ENCODE measurements at regions not wholly inside any gene's neighbourhood (a gene's known extent, or its start where the extent isn't known, plus 50 kb on each side); places are given as distances from the start of the nearest gene placed in this dataset.

DNA sequence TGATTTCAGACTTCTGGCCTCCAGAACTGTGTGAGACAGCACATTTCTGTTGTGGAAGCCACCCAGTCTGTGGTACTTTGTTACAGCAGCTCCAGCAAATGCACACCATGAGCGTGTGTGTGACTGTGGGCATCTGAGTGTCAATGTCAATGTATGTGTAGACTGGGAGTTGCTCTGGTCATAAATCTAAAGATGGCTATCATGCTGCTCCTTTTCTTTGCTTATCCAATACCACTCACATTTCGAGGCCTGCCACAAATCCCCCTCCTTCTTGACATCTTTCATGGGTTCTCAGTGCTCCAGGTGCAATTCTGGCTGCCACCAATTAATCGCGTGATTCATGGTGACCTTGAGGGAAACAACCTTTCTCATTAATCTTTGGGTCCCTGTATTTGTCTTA, 141.2 kb downstream of the RWDD3 start:
- Histone ChIP-seq H4K20me1 (ENCODE audit: insufficient read depth, low read depth, low read length) (no peaks in the 10 kb centered on the region), H3K36me3 (ENCODE audit: insufficient read depth, low read length) (no peaks in the 10 kb centered on the region), H2AFZ (ENCODE audit: low read length) (no peak overlapping the region), H3K27ac (ENCODE audit: low read length) (no peak overlapping the region), H3K27me3 (ENCODE audit: low read length) (no peaks in the 10 kb centered on the region), H3K9me3 (ENCODE audit: low read length) (no peaks in the 10 kb centered on the region), H3K79me2 (ENCODE audit: low read length) (no peaks in the 10 kb centered on the region), H3K4me1 (ENCODE audit: low read length) (no peaks in the 10 kb centered on the region), H3K9me2 (replicated peaks; ENCODE audit: insufficient read depth, low read length) (no peaks in the 10 kb centered on the region), H3K9ac (ENCODE audit: low read length) (no peak overlapping the region), H3K4me3 (ENCODE audit: low read length) (no peak overlapping the region), H3K4me2 (ENCODE audit: low read depth, low read length, poor library complexity, severe bottlenecking) (no peak overlapping the region)
- DNase-seq: no peak

DNA sequence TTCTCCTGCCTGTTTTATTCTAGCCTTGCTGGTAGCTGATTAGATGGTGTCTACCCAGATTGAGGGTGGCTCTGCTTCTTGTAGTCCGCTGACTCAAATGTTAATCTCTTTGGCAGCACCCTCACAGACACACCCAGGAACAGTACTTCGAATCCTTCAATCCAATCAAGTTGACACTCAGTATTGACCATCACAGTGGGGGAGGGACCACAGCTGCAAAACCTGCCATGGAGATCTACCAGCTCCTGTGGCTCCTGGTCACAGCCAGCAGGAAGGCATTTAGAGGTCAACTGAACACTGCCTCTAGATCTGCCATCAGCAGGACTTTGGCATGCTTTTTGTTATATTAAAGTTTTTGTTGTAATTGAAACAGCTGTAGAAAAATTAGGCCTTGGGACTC, 146.9 kb downstream of the RWDD3 start:
- Histone ChIP-seq H3K9me3 (ENCODE audit: low read length) (no peaks in the 10 kb centered on the region), H3K27ac (ENCODE audit: low read length) (no peak overlapping the region), H3K79me2 (ENCODE audit: low read length) (no peaks in the 10 kb centered on the region), H3K9me2 (replicated peaks; ENCODE audit: insufficient read depth, low read length) (no peaks in the 10 kb centered on the region), H3K4me3 (ENCODE audit: low read length) (no peak overlapping the region), H2AFZ (ENCODE audit: low read length) (no peak overlapping the region), H4K20me1 (ENCODE audit: insufficient read depth, low read depth, low read length) (no peaks in the 10 kb centered on the region), H3K4me2 (ENCODE audit: low read depth, low read length, poor library complexity, severe bottlenecking) (no peak overlapping the region), H3K4me1 (ENCODE audit: low read length) (no peaks in the 10 kb centered on the region), H3K9ac (ENCODE audit: low read length) (no peak overlapping the region), H3K36me3 (ENCODE audit: insufficient read depth, low read length) (no peaks in the 10 kb centered on the region), H3K27me3 (ENCODE audit: low read length) (no peaks in the 10 kb centered on the region)
- no peak for DNase-seq

DNA sequence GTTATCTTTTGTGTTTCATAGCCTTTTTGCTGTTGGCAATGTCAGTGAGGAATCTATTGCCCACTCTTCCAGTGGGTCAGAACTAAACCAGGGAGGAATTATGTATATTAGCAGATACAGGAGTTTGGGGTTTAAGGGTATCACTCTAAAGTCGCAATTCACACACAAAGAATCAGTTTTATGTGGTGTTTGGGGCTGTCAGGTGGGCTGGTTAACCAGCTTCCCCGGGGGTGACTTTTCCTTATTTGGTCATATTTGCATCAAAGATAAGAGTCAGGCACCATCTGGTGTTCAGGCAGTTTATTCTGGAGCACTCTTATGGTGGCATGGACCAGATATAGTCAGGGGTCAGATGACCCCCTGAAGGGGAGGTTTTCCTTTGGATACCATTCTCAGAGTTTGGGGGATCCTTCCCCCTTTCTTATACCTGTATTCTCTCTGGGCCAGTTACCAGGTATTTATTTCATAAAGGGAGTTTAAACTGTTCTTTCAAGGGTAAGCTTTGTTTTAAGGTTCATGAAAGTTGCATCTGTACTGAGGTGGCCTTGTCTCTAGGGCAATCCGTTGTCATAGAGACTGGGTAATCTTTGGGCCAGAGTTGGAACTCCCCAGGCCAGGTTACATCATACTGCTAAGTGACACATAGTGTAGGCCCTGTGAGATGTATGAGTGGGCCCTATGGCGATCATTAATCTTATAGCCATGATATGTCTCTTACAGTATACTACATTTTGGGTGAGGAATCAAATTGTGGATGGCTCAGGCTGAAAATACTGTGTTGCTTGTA, 148.2 kb downstream of the RWDD3 start:
- Histone ChIP-seq H3K9me3 (ENCODE audit: low read length) (no peaks in the 10 kb centered on the region), H3K9me2 (replicated peaks; ENCODE audit: insufficient read depth, low read length) (no peaks in the 10 kb centered on the region), H4K20me1 (ENCODE audit: insufficient read depth, low read depth, low read length) (no peaks in the 10 kb centered on the region), H3K4me1 (ENCODE audit: low read length) (no peaks in the 10 kb centered on the region), H3K27ac (ENCODE audit: low read length) (no peak overlapping the region), H3K4me3 (ENCODE audit: low read length) (no peak overlapping the region), H2AFZ (ENCODE audit: low read length) (no peak overlapping the region), H3K36me3 (ENCODE audit: insufficient read depth, low read length) (no peaks in the 10 kb centered on the region), H3K4me2 (ENCODE audit: low read depth, low read length, poor library complexity, severe bottlenecking) (no peak overlapping the region), H3K9ac (ENCODE audit: low read length) (no peak overlapping the region), H3K79me2 (ENCODE audit: low read length) (no peaks in the 10 kb centered on the region), H3K27me3 (ENCODE audit: low read length) (no peaks in the 10 kb centered on the region)
- DNase-seq: no peak

DNA sequence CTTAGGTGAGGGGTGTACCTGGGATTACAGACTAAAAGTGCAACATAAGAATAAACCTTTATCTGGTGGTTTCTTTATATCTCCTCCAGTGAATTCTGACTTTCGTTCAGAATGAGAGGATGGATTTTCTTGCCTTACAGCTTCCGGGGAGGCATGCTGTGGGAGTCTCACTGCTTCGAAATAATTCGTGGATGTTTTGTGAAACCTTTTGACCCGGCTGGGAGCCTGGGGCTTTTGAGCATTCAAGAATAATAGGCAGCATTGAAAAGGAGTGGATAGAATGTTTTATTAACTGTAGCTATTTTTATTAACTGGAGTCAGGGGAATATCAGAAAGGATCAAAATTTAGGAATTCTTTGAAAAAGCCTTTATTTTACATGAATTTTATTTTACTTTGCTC, 149.1 kb downstream of the RWDD3 start:
- Histone ChIP-seq H3K9me2 (replicated peaks; ENCODE audit: insufficient read depth, low read length) (no peaks in the 10 kb centered on the region), H3K4me1 (ENCODE audit: low read length) (no peaks in the 10 kb centered on the region), H2AFZ (ENCODE audit: low read length) (no peak overlapping the region), H3K27ac (ENCODE audit: low read length) (no peak overlapping the region), H3K9me3 (ENCODE audit: low read length) (no peaks in the 10 kb centered on the region), H3K9ac (ENCODE audit: low read length) (no peak overlapping the region), H3K4me2 (ENCODE audit: low read depth, low read length, poor library complexity, severe bottlenecking) (no peak overlapping the region), H3K27me3 (ENCODE audit: low read length) (no peaks in the 10 kb centered on the region), H4K20me1 (ENCODE audit: insufficient read depth, low read depth, low read length) (no peaks in the 10 kb centered on the region), H3K4me3 (ENCODE audit: low read length) (no peak overlapping the region), H3K36me3 (ENCODE audit: insufficient read depth, low read length) (no peaks in the 10 kb centered on the region), H3K79me2 (ENCODE audit: low read length) (no peaks in the 10 kb centered on the region)
- no peak for DNase-seq

DNA sequence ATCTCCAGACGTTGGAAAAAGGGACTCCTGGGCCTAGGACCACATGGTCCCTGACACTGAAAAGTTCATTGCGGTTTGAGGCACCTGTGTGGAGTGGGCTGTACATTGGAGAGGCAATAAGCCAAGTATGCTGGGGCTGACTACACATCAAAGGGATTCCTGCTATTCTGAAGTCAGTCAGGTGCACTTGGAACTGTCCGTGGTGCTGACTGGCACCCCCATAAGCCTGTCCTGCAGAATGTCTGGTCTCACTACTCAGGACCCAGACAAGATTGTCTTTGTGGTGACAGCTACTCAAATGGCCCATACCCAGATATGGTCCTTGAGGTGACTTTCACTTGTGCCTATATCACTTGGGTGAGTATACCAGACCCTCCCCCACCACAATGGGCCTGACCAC, 150.6 kb downstream of the RWDD3 start:
- peak; percentile 77 for DNase-seq
- H3K27ac ChIP-seq (ENCODE audit: low read length): no peak overlapping the region
- no peaks in the 10 kb centered on the region for H3K79me2 ChIP-seq (ENCODE audit: low read length)
- no peaks in the 10 kb centered on the region for H3K27me3 ChIP-seq (ENCODE audit: low read length)
- H3K4me3 ChIP-seq (ENCODE audit: low read length): no peak overlapping the region
- no peak overlapping the region for H3K4me2 ChIP-seq (ENCODE audit: low read depth, low read length, poor library complexity, severe bottlenecking)
- no peaks in the 10 kb centered on the region for H3K4me1 ChIP-seq (ENCODE audit: low read length)
- H3K9ac ChIP-seq (ENCODE audit: low read length): no peak overlapping the region
- H3K9me2 ChIP-seq (replicated peaks; ENCODE audit: insufficient read depth, low read length): no peaks in the 10 kb centered on the region
- no peaks in the 10 kb centered on the region for H3K9me3 ChIP-seq (ENCODE audit: low read length)
- H4K20me1 ChIP-seq (ENCODE audit: insufficient read depth, low read depth, low read length): no peaks in the 10 kb centered on the region
- H3K36me3 ChIP-seq (ENCODE audit: insufficient read depth, low read length): no peaks in the 10 kb centered on the region
- H2AFZ ChIP-seq (ENCODE audit: low read length): no peak overlapping the region

DNA sequence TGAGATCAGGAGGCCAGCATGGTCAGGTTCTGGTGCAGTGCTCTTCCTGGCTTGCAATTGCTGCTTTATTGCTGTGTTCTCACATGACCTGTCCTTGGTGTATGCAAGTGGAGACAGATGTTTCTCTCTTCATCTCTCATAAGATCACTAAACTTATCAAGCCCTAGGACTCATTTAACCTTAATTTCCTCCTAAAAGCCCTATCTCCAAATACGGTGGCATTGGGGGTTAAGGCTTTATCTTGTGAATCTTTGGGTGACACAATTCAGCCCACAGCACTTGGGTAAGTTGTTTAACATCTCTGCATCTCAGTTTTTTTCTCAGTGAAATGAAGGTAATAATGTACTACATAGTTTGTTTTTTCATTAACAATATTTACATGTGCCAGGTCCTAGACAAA, 152.4 kb downstream of the RWDD3 start:
- no peaks in the 10 kb centered on the region for H3K36me3 ChIP-seq (ENCODE audit: insufficient read depth, low read length)
- H3K4me2 ChIP-seq (ENCODE audit: low read depth, low read length, poor library complexity, severe bottlenecking): no peak overlapping the region
- H3K27me3 ChIP-seq (ENCODE audit: low read length): no peaks in the 10 kb centered on the region
- no peaks in the 10 kb centered on the region for H4K20me1 ChIP-seq (ENCODE audit: insufficient read depth, low read depth, low read length)
- H3K27ac ChIP-seq (ENCODE audit: low read length): no peak overlapping the region
- no peaks in the 10 kb centered on the region for H3K4me1 ChIP-seq (ENCODE audit: low read length)
- DNase-seq: no peak
- no peaks in the 10 kb centered on the region for H3K79me2 ChIP-seq (ENCODE audit: low read length)
- H3K9me2 ChIP-seq (replicated peaks; ENCODE audit: insufficient read depth, low read length): no peaks in the 10 kb centered on the region
- H3K9me3 ChIP-seq (ENCODE audit: low read length): no peaks in the 10 kb centered on the region
- H3K9ac ChIP-seq (ENCODE audit: low read length): no peak overlapping the region
- no peak overlapping the region for H2AFZ ChIP-seq (ENCODE audit: low read length)
- H3K4me3 ChIP-seq (ENCODE audit: low read length): no peak overlapping the region

DNA sequence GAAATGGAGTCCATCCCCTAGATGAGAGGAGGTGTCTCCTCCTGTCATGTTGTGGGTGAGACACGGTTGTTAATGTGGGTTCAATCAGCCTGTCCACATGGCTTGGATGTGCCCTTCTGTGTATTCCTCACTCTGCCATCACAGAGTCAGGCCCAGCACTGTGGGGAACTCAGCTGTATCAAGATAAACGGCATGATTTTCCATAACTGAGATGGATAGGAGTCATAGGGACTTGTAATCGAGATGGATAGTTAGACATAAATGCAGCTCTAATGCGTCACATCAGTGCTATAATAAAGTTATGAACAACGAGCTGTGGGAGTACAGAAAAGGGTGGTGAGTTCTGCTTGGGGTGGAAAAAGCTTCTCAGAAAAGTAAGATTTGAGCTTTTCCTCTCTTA, 152.9 kb downstream of the RWDD3 start:
- no peaks in the 10 kb centered on the region for H4K20me1 ChIP-seq (ENCODE audit: insufficient read depth, low read depth, low read length)
- no peaks in the 10 kb centered on the region for H3K27me3 ChIP-seq (ENCODE audit: low read length)
- no peak for DNase-seq
- no peaks in the 10 kb centered on the region for H3K9me2 ChIP-seq (replicated peaks; ENCODE audit: insufficient read depth, low read length)
- H3K36me3 ChIP-seq (ENCODE audit: insufficient read depth, low read length): no peaks in the 10 kb centered on the region
- no peak overlapping the region for H3K4me2 ChIP-seq (ENCODE audit: low read depth, low read length, poor library complexity, severe bottlenecking)
- no peak overlapping the region for H3K4me3 ChIP-seq (ENCODE audit: low read length)
- H3K27ac ChIP-seq (ENCODE audit: low read length): no peak overlapping the region
- H3K9ac ChIP-seq (ENCODE audit: low read length): no peak overlapping the region
- no peak overlapping the region for H2AFZ ChIP-seq (ENCODE audit: low read length)
- H3K4me1 ChIP-seq (ENCODE audit: low read length): no peaks in the 10 kb centered on the region
- no peaks in the 10 kb centered on the region for H3K9me3 ChIP-seq (ENCODE audit: low read length)
- H3K79me2 ChIP-seq (ENCODE audit: low read length): no peaks in the 10 kb centered on the region

DNA sequence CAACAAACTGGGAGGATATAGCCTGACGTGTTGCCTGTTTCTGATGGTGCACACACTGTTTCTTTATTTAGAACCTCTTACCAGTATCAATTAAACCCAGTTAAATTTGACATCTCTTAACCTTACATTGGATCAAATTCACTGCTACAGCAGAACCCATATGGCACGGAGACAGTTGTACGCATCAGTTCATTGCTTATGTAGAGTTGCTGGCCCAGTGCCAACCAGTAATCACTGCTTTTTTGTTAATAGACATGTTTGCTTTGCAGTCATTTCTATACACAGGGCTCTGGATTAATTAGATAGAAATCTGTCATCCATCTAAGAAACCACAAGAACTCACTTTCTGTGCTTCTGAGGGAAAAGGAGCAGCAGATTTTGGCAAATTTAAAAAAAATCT, 154.0 kb downstream of the RWDD3 start:
- Histone ChIP-seq H3K36me3 (ENCODE audit: insufficient read depth, low read length) (no peaks in the 10 kb centered on the region), H3K4me1 (ENCODE audit: low read length) (no peaks in the 10 kb centered on the region), H3K79me2 (ENCODE audit: low read length) (no peaks in the 10 kb centered on the region), H3K27ac (ENCODE audit: low read length) (no peak overlapping the region), H3K4me3 (ENCODE audit: low read length) (no peak overlapping the region), H3K9ac (ENCODE audit: low read length) (no peak overlapping the region), H3K9me2 (replicated peaks; ENCODE audit: insufficient read depth, low read length) (no peaks in the 10 kb centered on the region), H3K4me2 (ENCODE audit: low read depth, low read length, poor library complexity, severe bottlenecking) (no peak overlapping the region), H3K27me3 (ENCODE audit: low read length) (no peaks in the 10 kb centered on the region), H3K9me3 (ENCODE audit: low read length) (no peaks in the 10 kb centered on the region), H4K20me1 (ENCODE audit: insufficient read depth, low read depth, low read length) (no peaks in the 10 kb centered on the region), H2AFZ (ENCODE audit: low read length) (no peak overlapping the region)
- DNase-seq: no peak
